DND-41 (cell line): ENCODE measurements at regions not wholly inside any gene's neighbourhood (a gene's known extent, or its start where the extent isn't known, plus 50 kb on each side); places are given as distances from the start of the nearest gene placed in this dataset.

ENCODE experiments used
- CTCF ChIP-seq: IDR thresholded peaks from 2 replicates; pipeline ENCODE4 v1.5.1; 2012; ENCODE audit warnings: borderline replicate concordance, low read length, moderate library complexity, mild to moderate bottlenecking; ENCODE audit not compliant: poor library complexity, severe bottlenecking; ENCODE audit errors: extremely low read depth
- EZH2 ChIP-seq: IDR thresholded peaks from 3 replicates; pipeline ENCODE4 v1.6.1; 2012; ENCODE audit warnings: borderline replicate concordance, low read depth, mild to moderate bottlenecking, moderate library complexity, low read length, inconsistent platforms; ENCODE audit not compliant: severe bottlenecking

GRCh38 chr18:60911504-60911903 lies 421.7 kb upstream of the CDH20 start:
- TF ChIP-seq CTCF: no peak
- no peak for TF ChIP-seq EZH2
